Brain microvascular endothelial cell (primary cell): ENCODE measurements at regions not wholly inside any gene's neighbourhood (a gene's known extent, or its start where the extent isn't known, plus 50 kb on each side); places are given as distances from the start of the nearest gene placed in this dataset.

Experiments
- DNase-seq: peaks from one replicate; pipeline ENCODE4 v3.0.0-alpha.2; 2020
- H3K27ac ChIP-seq: fragments of 250-450 bp; sonication (Bioruptor Pico); 2 replicates; pipeline ENCODE4 v1.5.1; 2020; ENCODE audit warnings: mild to moderate bottlenecking, moderate library complexity
- H3K27me3 ChIP-seq: fragments of 250-450 bp; sonication (Bioruptor Pico); replicated peaks from 2 replicates; pipeline ENCODE4 v1.5.1; 2020; ENCODE audit warnings: mild to moderate bottlenecking
- H3K36me3 ChIP-seq: fragments of 250-450 bp; sonication (Bioruptor Pico); replicated peaks from 2 replicates; pipeline ENCODE4 v1.5.1; 2020; ENCODE audit warnings: mild to moderate bottlenecking
- H3K4me3 ChIP-seq: 2 replicates; pipeline ENCODE4 v1.5.1; 2011; ENCODE audit warnings: low read depth, mild to moderate bottlenecking, control low read depth, low read length, moderate library complexity
- in situ Hi-C: cut with HindIII; loops from 2 replicates; pipeline ENCODE4 v1.10.0; 2017; ENCODE audit warnings: low sequenced_read_pairs, low pct_ligation_motif_present
- TF ChIP-seq, protein P1 (sequence below): IDR thresholded peaks from 2 replicates; pipeline ENCODE4 v1.5.1; 2011; ENCODE audit warnings: low read depth, mild to moderate bottlenecking, moderate library complexity, low read length, control low read depth, inconsistent platforms; ENCODE audit errors: missing control alignments

DNA sequence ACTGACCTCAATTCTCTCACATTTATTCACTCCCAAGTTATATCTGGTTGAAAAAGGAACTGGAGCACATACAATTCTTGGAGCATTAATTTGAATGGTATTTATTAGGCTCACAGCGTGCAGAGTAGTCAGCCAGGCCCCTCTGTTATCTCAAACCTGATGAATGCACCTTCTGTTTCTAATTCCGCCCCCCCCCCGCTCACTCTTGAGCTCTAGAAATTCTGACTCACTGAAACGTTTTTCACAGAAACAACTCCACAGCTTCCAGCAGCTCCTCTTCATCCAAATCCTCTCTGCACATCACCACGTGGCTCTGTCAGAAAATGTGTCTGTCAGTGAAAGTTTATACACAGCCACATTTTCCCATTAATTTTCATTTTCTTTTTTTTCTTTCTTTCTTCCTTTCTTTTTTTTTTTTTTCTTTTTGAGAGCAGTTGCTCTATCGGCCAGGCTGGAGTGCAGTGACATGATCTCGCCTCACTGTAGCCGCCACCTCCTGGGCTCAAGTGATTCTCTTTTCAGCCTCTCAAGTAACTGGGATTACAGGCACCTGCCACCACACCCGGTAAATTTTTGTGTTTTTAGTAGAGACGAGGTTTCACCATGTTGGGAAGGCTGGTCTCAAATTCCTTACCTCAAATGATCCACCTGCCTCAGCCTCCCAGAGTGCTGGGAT lies 109.4 kb downstream of the TBXT start:
- H3K4me3 ChIP-seq = no peak overlapping the region
- DNase-seq = peak; percentile 56
- H3K36me3 ChIP-seq = no peaks in the 10 kb centered on the region
- TF ChIP-seq, protein P1, sequence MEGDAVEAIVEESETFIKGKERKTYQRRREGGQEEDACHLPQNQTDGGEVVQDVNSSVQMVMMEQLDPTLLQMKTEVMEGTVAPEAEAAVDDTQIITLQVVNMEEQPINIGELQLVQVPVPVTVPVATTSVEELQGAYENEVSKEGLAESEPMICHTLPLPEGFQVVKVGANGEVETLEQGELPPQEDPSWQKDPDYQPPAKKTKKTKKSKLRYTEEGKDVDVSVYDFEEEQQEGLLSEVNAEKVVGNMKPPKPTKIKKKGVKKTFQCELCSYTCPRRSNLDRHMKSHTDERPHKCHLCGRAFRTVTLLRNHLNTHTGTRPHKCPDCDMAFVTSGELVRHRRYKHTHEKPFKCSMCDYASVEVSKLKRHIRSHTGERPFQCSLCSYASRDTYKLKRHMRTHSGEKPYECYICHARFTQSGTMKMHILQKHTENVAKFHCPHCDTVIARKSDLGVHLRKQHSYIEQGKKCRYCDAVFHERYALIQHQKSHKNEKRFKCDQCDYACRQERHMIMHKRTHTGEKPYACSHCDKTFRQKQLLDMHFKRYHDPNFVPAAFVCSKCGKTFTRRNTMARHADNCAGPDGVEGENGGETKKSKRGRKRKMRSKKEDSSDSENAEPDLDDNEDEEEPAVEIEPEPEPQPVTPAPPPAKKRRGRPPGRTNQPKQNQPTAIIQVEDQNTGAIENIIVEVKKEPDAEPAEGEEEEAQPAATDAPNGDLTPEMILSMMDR = peak; percentile 2
- in situ Hi-C loops = no loop called here
- no peaks in the 10 kb centered on the region for H3K27me3 ChIP-seq
- no peak overlapping the region for H3K27ac ChIP-seq

DNA sequence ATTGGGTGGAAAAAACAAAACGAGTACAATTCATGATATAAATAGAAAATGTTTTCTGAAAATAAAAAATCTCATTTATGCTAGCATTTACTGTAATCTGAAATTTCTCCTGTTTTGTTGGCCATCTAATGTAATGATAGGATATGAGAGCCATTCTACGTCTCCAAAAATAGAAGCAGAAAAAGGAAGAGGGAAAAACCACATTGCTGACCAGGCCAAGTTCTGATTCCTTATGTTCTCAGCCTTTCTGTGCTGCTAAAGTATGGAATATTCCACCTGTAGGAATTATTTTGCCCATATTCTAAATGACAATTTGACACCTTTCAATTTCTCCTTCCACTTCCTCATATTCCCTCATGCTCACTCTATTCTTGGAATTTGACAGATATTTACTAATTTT lies 110.2 kb downstream of the TBXT start:
- TF ChIP-seq, protein P1 = no peak
- in situ Hi-C loops = no loop called here
- Histone ChIP-seq H3K36me3 (no peaks in the 10 kb centered on the region), H3K27me3 (no peaks in the 10 kb centered on the region), H3K27ac (no peak overlapping the region), H3K4me3 (no peak overlapping the region)
- DNase-seq = no peak

DNA sequence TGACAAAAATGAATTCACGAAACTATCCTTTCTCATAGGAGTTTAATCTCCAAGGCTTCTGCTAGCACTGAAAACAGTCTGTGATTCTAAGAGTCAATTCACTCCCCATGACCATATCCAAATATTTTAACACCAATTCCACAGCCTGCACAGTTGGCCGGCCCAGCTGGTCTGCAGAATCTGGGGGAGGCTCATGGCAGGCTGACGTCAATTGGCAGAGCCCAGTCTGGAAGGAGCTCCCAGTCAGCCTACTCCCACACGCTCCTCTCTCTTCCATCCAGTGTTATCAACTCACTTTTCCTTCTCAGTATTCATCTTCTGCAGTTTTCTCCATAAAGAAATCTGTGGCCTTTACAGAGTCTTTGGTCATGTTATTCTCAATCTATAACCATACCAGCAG lies 111.0 kb downstream of the TBXT start:
- Histone ChIP-seq H3K27ac (no peak overlapping the region), H3K36me3 (no peaks in the 10 kb centered on the region), H3K4me3 (no peak overlapping the region), H3K27me3 (no peaks in the 10 kb centered on the region)
- TF ChIP-seq, protein P1 = no peak
- peak; percentile 53 for DNase-seq
- in situ Hi-C loops = no loop called here

DNA sequence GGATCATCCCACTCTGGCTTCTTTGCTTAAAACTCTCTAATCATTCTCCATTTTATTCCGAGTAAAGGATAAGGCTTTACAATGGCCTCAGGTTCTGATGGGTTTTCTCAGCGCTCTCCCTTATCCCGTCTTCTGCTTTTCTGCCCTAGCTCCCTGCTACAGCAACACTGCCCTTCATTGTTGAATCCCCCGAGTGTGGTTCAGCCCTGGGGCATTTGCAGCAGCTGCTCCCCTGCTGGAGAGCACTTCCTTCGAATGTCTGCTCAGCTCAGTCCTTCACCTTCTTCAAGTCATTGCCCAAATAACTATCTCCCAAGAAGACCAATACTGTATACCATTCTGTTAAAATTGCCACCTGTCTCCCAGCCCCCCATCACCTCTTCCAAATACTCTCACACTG lies 111.8 kb downstream of the TBXT start:
- Histone ChIP-seq H3K4me3 (no peak overlapping the region), H3K27ac (no peak overlapping the region), H3K36me3 (no peaks in the 10 kb centered on the region), H3K27me3 (no peaks in the 10 kb centered on the region)
- in situ Hi-C loops = no loop called here
- TF ChIP-seq, protein P1 = no peak
- DNase-seq = no peak

DNA sequence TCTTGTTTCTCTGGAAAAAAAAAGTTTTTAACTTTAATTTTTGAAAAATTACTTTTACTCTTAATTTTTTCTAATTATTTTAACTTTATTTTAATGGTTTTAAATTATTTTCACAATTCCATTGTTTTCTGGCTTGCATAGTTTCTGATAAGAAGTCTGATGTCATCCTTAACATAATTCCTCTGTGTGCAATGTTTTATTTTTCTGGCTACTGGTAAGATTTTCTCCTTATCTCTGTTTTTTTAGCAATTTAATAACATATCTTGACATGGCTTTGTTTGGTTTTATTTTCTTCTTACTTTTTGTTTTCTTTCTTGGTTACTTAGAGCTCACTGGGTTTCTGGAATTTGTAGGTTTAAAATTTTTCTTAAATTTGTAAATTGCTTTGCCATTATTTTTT lies 114.8 kb downstream of the TBXT start:
- Histone ChIP-seq H3K27ac (no peak overlapping the region), H3K27me3 (no peaks in the 10 kb centered on the region), H3K36me3 (no peaks in the 10 kb centered on the region), H3K4me3 (no peak overlapping the region)
- no peak for DNase-seq
- TF ChIP-seq, protein P1 = no peak
- in situ Hi-C loops = no loop called here

DNA sequence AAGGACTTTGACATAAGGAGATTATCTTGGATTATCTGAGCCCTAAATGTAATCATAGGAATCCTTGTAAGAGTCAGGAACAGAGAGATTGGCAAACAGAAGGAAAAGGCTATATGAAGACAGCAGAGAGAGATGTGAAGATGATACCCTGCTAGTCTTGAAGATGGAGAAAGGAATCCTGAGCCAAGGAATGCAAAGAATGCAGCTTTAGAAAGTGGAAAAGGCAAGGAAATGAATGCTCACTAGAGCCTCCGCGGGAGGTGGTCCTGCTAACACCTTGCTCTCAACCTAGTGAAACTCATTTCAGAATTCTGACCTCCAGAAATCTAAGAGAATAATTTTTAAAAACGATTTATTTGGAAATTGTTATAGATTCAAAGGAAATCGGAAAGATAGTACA lies 117.1 kb downstream of the TBXT start:
- TF ChIP-seq, protein P1 = no peak
- Histone ChIP-seq H3K27ac (no peak overlapping the region), H3K36me3 (no peaks in the 10 kb centered on the region), H3K27me3 (no peaks in the 10 kb centered on the region), H3K4me3 (no peak overlapping the region)
- in situ Hi-C loops = no loop called here
- no peak for DNase-seq
